KG1 (cell line): ENCODE measurements at regions not wholly inside any gene's neighbourhood (a gene's known extent, or its start where the extent isn't known, plus 50 kb on each side); places are given as distances from the start of the nearest gene placed in this dataset.
"Not testable (repeated sequence)": the region's sequence is repeated elsewhere in the genome, so short reads cannot be mapped to it uniquely, and the experiment has no call there.

Source experiments
- DNase-seq: peaks from one replicate; lab custom pipeline; 2025; lab: John Stamatoyannopoulos, UW

DNA sequence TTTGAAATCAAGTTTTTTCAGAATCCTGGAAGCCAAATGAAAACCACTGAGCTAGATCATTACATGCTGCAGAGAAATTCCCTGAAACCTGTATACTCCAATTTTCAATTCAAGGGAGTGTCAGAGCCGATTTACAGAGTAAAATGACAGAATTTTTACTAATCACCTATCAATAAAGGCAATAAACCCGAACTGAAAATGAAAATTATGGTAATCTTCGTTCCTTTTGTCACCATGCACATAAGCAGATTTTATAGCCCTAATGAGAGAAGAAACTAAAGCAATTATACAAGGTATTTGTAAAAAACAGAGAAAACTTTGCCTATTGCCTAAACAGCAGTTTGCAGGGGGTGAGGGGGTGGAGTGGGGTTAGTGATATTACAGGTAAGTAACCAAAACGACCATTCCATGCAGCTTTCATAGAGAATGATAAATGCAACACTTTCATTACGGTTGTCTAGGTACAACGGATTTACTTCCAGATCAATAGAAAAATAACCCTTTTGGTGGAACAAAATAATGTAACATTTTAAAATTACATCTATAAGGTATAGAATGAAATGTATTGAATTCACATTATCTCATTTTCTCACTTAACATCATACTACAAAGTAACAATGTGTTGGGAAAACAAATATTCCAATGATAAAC lies 115.2 kb upstream of the BEND6 start:
- no peak for DNase-seq

DNA sequence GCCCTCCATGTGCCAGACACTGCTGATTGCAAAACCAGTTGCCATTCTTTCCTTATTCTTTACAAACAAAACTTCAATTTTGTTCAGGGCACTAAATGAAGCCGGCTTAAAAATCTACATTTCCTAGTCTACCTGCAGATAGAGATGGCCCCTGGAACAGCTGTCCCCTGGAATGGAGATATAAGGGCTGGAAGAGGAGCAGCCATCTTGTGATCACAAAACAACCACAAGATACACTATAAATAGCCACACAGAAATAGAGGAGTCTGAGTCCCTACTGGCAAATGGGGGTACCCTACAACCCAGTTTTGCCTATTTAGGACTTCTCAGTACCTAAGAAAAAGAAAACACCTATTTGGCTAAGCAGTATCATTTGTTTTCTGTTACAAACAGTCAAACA lies 115.9 kb upstream of the BEND6 start:
- no peak for DNase-seq

DNA sequence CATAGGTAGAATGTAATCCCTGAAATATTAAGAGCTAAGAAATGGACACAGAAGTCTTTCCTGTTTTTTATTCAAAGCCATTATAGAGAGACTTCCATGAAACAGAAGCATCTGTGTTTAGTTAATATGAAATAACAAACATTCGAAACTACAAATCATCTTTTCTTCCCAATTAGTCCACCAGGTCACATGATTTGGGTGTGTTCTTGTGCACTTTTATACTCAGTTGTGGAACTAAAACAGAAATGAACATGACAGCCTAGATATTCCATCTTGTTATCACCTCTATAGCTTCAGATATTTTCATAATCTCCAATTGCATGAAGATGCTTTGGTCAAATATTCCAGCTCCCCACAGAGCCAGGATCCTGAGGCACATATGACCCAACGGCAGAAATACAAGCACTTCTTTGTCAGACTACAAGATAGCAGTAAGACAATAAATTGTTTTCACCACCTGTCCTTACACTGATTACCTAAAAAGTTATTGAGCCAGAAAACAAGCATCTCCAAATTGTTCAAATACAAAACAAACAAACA lies 116.8 kb upstream of the BEND6 start:
- DNase-seq = no peak

- DNase-seq = no peak
These were observed 117.5 kb upstream of the BEND6 start for GRCh38 chr6:56837322-56837894.

GRCh38 chr6:56835612-56836011 lies 119.3 kb upstream of the BEND6 start:
- DNase-seq = no peak

- no peak for DNase-seq
These were observed 121.0 kb upstream of the BEND6 start for GRCh38 chr6:56833873-56834272.

DNA sequence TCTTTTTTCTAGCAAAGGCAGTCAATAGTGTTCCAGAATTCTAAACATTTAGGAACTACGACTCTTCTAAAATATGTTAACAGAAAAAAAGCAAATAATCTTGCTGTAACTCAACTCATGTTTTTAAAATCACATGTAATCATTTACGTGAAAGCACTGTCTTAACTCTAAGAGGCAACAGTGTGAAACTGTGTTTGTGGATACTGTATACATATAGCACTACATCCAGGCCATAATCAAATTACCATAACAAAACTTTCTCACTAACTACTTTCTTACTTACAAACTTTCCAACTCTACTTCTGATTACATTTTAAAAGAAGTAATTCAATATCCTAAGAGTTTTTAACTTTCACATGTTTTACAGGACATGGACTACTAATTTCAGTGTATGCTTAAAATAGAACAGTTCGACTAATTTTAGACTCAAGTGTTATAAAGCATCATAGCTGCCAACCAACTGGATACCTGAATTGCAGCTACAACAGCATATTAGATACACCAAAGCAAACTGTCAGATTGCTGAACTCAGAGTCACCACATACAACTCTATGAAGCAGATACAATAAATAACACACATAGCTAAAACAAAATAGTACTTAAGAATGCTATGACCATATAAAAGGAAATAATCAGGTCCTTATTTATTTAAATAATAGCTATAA lies 121.6 kb upstream of the BEND6 start:
- no peak for DNase-seq

DNA sequence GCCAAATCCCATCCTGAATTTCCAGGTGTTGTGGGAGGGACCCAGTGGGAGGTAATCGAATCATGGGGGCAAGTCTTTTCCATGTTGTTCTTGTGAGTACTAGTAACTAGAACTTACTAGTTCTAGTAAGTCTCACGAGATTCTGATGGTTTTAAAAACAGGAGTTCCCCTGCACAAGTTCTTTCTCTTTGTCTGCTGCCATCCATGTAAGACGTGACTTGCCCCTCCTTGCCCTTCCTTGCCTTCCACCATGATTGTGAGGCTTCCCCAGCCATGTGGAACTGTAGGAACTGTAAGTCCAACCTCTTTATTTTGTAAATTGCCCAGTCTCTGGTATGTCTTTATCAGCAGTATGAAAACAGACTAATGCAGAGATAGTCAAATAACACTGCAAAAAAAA lies 122.7 kb upstream of the BEND6 start:
- no peak for DNase-seq

DNA sequence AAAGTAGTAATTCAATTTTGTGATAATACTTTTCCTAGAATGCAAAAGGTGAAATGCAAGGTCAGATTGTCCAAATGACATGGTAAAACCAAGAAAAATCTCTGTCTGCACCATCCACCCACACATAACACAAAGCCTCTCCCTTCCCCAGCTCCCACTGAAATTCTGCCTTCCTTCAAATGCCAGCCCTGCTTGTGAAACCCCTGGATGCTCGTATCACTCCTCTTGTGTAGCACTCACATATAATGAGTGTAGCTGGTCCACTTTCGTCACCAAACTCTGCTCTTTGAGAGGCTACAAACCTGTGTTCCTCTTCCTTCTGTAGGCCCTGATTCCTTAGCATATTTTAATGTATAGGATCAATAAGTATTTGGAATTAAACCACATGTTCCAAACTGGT lies 123.6 kb upstream of the BEND6 start:
- no peak for DNase-seq

DNA sequence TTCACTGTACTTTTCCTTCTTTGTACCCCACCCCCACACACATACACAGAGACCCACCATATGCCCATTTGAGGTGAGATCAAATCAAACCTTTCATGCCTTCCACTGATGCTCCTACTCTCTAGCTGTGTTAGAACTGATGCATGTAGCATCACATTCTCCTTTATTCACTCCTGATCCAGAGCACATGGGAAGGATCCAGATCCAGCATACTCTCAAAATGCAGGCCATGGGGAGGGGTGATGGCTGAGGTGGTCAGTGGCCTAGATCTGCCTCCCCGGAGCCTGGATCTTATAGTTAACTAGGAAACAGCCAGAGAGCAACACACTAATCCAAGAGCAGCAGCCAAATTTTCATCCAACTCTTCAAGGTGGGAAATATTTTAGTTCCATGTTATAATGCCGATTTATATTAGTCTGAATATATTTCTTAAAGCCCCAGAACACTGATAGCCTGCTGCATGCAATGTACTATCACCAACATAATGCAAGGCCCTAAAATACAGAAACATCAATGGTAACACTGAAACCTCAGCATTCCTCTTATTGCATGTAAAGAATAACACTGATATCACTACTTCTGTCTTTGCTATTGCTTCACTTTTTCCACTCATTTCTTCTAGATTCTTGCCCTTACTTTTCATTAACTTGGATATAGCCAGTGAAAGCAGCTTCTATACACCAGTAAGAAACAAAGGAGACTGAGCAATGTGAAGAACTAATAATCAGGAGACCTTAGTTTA lies 126.8 kb upstream of the BEND6 start:
- no peak for DNase-seq

DNA sequence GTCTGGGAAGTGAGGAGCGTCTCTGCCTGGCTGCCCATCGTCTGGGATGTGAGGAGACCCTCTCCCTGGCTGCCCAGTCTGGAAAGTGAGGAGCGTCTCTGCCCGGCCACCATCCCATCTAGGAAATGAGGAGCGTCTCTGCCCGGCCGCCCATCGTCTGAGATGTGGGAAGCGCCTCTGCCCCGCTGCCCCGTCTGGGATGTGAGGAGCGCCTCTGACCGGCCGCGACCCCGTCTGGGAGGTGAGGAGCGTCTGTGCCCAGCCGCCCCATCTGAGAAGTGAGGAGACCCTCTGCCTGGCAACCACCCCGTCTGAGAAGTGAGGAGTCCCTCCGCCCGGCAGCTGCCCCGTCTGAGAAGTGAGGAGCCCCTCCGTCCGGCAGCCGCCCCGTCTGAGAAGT lies 130.5 kb upstream of the BEND6 start:
- not testable (repeated sequence) for DNase-seq

DNA sequence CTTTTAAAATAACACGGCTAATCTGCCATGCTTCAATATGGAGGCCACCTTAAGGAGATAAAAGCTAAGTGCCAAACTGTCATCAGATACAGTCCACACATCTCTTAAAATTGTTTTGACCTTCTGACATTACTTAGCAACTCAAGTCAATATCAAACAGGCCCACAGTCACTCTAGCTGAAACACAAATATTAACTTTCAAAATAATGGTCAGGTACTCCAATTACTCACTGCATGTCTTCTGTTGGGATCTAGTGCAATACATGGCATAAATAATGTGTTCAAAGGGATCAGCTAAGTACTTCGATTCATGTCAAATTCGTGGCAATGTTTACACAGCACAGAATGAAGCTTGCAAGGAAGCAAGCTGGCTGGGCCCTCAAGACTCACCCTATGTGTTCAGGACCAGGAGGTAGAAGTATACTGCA lies 133.9 kb upstream of the BEND6 start:
- DNase-seq = no peak

DNA sequence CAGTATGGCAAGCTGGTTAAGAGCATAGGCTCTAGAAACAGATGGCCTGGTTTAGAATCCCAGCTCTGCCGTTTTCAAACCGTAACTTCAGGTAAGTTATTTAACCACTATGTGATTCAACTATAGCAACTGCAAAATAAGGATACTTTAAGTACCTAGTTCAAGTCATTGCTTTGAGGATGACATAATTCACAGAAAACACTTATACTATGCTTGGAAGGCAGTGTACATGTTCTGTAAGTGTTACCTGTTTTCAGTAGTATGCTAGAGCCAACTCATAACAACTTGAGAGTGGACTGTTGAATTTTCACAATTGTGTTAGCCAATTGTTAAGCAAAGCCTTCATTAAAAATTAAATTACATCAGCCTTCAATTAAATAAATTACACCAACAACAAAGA lies 134.8 kb upstream of the BEND6 start:
- no peak for DNase-seq

- no peak for DNase-seq
These were observed 135.3 kb upstream of the BEND6 start for GRCh38 chr6:56819604-56820003.

DNA sequence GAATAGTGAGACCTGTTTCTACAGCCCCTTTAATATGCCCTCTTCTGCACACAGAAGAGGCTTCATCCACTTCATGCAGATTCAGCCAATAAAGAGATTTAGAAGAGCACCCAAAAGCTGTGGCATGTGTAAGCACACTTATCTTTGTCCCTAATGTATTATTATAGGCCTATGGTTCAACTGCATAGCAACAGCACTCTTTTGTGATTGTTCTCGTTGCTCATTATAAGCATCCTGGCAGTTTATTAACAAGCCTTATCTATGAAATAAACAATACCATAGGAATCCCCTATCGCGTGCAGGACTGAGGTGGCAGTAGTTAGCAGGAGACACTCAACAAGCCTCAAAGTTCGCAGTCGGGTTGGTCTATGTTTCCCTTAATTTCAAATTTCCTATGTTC lies 138.5 kb upstream of the BEND6 start:
- no peak for DNase-seq

GRCh38 chr6:56815436-56815835 lies 139.5 kb upstream of the BEND6 start:
- no peak for DNase-seq

- no peak for DNase-seq
These were observed 140.1 kb upstream of the BEND6 start for GRCh38 chr6:56814802-56815201.

DNA sequence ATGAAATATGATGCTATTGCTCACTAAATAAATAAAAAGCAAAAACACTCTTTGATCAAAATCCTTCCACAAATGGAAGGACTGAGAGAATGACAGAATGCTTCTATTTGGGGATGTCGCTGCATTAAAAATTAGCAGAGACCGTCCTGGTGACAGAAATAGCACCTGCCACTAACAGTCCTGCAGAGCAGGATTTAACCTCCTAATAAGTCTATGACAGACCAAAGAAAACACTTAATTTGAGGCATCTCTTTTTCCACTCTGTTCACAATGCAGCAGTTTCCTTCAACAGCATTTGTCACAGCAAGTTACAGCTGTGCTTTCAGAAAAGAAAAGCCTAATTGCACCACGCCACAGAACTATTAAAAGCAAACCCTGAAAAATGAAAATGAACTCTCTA lies 140.6 kb upstream of the BEND6 start:
- no peak for DNase-seq

DNA sequence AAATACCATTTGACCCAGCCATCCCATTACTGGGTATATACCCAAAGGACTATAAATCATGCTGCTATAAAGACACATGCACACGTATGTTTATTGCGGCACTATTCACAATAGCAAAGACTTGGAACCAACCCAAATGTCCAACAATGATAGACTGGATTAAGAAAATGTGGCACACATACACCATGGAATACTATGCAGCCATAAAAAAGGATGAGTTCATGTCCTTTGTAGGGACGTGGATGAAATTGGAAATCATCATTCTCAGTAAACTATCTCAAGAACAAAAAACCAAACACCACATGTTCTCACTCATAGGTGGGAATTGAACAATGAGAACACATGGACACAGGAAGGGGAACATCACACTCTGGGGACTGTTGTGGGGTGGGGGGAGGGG lies 142.1 kb upstream of the BEND6 start:
- not testable (repeated sequence) for DNase-seq

DNA sequence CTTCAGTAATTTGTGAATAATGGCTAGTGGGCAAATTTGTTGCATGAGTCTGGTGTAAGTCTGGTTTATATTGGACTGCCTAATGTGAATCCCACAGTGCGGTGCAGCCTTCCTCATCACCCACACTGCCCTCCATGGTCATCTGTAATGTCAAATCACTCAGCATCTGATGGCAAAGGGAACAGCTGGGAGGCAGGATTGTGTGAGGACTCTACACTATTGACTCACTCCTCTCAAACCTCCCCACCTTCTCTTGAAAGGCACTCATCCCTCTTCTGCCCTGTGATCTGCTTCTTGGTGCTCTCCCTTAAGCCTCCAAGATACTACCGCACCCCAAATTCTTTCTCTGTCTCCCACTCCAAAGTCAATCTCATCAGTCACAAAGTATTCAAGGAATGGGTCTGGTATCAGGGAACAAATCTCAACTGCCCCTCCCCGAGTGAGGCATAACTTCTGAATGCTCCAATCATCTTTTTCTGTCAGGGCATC lies 146.0 kb upstream of the BEND6 start:
- DNase-seq = no peak

DNA sequence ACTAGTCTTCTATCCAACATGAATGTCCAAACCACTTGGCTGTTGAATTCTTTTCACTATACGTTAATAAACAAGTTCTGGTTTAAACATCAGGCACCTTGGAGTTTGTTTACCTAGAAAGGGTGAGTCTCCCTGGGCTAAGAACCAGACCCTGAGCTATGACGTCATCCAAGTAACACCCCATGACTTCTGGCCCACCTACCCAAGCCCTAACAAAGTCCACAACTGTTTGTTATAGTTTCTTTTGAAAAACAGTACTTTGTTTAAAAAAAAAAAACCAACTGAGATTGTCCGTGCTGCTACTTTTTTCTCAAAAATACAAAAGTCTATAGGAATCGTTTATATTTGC lies 146.9 kb upstream of the BEND6 start:
- DNase-seq = no peak

GRCh38 chr6:56807326-56807988 lies 147.4 kb upstream of the BEND6 start:
- DNase-seq = no peak
